Heart left ventricle (tissue), 16 donors: ENCODE measurements at regions not wholly inside any gene's neighbourhood (a gene's known extent, or its start where the extent isn't known, plus 50 kb on each side); places are given as distances from the start of the nearest gene placed in this dataset.

Experiments
- ATAC-seq, 4 donors: fragments of 200-7000 bp; cut with Tn5 transposase; one replicate each; pipeline ENCODE4 v1.9.1; 2020 to 2022; ENCODE audit warnings: moderate library complexity in 4 of 4, mild to moderate bottlenecking in 3 of 4, moderate number of reproducible peaks in 1 of 4
- DNase-seq, 5 donors: peaks; one replicate each; pipeline ENCODE4 v3.0.0-alpha.2; 2020
- H3K27ac ChIP-seq, 12 donors: fragments of 200-600 bp; sonication (generic) in 4 of 12; one replicate each; pipeline versions ENCODE4 v1.5.0 to v1.8.0; 2016 to 2022; ENCODE audit warnings: mild to moderate bottlenecking in 2 of 12
- H3K27me3 ChIP-seq, 9 donors: fragments of 200-600 bp; sonication (generic) in 2 of 9; one replicate each; pipeline versions ENCODE4 v1.5.1 to v1.8.0; 2016 to 2022; ENCODE audit warnings: mild to moderate bottlenecking in 3 of 9
- H3K36me3 ChIP-seq, 9 donors: fragments of 200-600 bp; sonication (generic) in 2 of 9; one replicate each; pipeline versions ENCODE4 v1.5.0 to v1.8.0; 2018 to 2022; ENCODE audit warnings: mild to moderate bottlenecking in 2 of 9
- H3K4me1 ChIP-seq, 12 donors: fragments of 200-600 bp; sonication (generic) in 4 of 12; one replicate each; pipeline versions ENCODE4 v1.5.0 to v1.8.0; 2016 to 2022; ENCODE audit warnings: mild to moderate bottlenecking in 3 of 12
- H3K4me3 ChIP-seq, 12 donors: fragments of 200-600 bp; sonication (generic) in 4 of 12; one replicate each; pipeline versions ENCODE4 v1.5.0 to v1.8.0; 2017 to 2022; ENCODE audit warnings: mild to moderate bottlenecking in 9 of 12, moderate library complexity in 4 of 12
- H3K9me3 ChIP-seq, 12 donors: fragments of 200-600 bp; sonication (generic) in 4 of 12; one replicate each; pipeline versions ENCODE4 v1.5.0 to v1.8.0; 2016 to 2022; ENCODE audit warnings: mild to moderate bottlenecking in 1 of 12
- POLR2A ChIP-seq, 2 donors: fragments of 450-650 bp; IDR thresholded peaks; one replicate each; pipeline ENCODE4 v1.6.1; 2017; ENCODE audit warnings: antibody characterized with exemption in 2 of 2, mild to moderate bottlenecking in 2 of 2, moderate library complexity in 2 of 2
- WGBS, 4 donors: extraction: QIAGEN DNeasy Blood & Tissue Kit in 2 of 4; methylation state at CpG; one replicate each; pipeline versions ENCODE4 v1.1.5 to v1.1.7; 2013 to 2018; 5-methylcytosine and 5-hydroxymethylcytosine counted together
- intact Hi-C, 10 donors: fragments of 100-400 bp; cut with DNase I; formaldehyde crosslinking; loops; one replicate each; pipeline versions ENCODE4 v1.11.1 to v1.14.2; 2022
- TF ChIP-seq, protein P1 (sequence below), 12 donors: fragments of 200-600 bp; sonication (generic) in 4 of 12; IDR thresholded peaks; one replicate each; pipeline versions ENCODE4 v1.5.0 to v1.8.0; 2018 to 2022; ENCODE audit warnings: antibody characterized with exemption in 12 of 12, mild to moderate bottlenecking in 5 of 12
- donor health status: ischemic (EF 13 %, LVEDD 7.1; RV severe dilation, severe dysfunction).
- donor health status: healthy with polysubstance abuse.
- donor health status: DM: no; HTN: yes; CAD: no.
- donor health status: DM: no; HTN: no; CAD: no.
- donor health status: ischemic (EF 25% LVEDD 6.9; RV normal size, moderate dysfunction).
- donor health status: ischemic (EF 25% LVEDD 5.7; RV mildly dilated, moderate dysfunction).
- donor health status: healthy.
- donor health status: DM: yes; HTN: yes; CAD: no.
- donor health status: ischemic (EF 35%, LVEDD 5.7; RV mildly dilated, moderate dysfunction).
- donor health status: nonischemic (EF 11% LVEDD 7.7; RV severe dilation, severe dysfunction).
- donor health status: DM: yes; HTN: yes; CAD: no.
- donor health status: PGD.
- donor health status: ischemic (EF 29% LVEDD 5.4; RV normal size, mild dysfunction).
- donor health status: nonischemic (EF 23%, LVEDD 6.1; RV moderate dilation, normal function).

GRCh38 chr5:43917925-43918324 lies 314.9 kb downstream of the NNT start:
- no peak for DNase-seq
- intact Hi-C loops: no loop called here
- no peaks in the 10 kb centered on the region for H3K36me3 ChIP-seq
- H3K27ac ChIP-seq: no peak overlapping the region
- ATAC-seq: no peak
- H3K9me3 ChIP-seq: peaks cover 0 to 21% (median 3%) of the 10 kb centered on the region in 12 donors
- TF ChIP-seq, protein P1, sequence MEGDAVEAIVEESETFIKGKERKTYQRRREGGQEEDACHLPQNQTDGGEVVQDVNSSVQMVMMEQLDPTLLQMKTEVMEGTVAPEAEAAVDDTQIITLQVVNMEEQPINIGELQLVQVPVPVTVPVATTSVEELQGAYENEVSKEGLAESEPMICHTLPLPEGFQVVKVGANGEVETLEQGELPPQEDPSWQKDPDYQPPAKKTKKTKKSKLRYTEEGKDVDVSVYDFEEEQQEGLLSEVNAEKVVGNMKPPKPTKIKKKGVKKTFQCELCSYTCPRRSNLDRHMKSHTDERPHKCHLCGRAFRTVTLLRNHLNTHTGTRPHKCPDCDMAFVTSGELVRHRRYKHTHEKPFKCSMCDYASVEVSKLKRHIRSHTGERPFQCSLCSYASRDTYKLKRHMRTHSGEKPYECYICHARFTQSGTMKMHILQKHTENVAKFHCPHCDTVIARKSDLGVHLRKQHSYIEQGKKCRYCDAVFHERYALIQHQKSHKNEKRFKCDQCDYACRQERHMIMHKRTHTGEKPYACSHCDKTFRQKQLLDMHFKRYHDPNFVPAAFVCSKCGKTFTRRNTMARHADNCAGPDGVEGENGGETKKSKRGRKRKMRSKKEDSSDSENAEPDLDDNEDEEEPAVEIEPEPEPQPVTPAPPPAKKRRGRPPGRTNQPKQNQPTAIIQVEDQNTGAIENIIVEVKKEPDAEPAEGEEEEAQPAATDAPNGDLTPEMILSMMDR (IDR thresholded peaks at IDR 0.05): no peak
- no peak for TF ChIP-seq POLR2A (IDR thresholded peaks at IDR 0.05)
- no peaks in the 10 kb centered on the region for H3K27me3 ChIP-seq
- no peaks in the 10 kb centered on the region for H3K4me1 ChIP-seq
- 59 to 65% (median 62%) methylated on average over 2 to 3 of the region's 3 CpGs for WGBS, 4 donors
- H3K4me3 ChIP-seq: no peak overlapping the region

DNA sequence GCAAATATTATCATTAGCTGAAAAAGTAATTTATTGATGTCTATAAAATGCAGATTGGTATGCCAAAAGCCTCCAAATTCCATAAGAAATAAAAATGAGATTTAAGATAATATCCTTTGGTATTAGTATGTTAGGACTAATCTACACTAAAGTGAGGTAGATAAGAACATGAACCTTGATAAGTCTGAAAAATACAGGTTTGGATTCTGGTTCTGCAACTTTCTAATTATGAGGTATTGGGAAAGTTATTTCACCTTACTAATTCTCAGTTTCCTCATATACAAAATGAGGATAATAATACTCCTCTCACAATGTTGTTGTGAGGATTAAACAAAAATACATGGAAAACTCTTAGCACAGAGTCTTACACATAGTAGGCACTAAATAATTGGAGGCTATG lies 300.1 kb downstream of the NNT start:
- no peak for TF ChIP-seq POLR2A (IDR thresholded peaks at IDR 0.05)
- H3K9me3 ChIP-seq: no peaks in the 10 kb centered on the region
- no peaks in the 10 kb centered on the region for H3K4me1 ChIP-seq
- intact Hi-C loops: no loop called here
- no peak overlapping the region for H3K4me3 ChIP-seq
- ATAC-seq (no peak), DNase-seq (no peak)
- no peaks in the 10 kb centered on the region for H3K27me3 ChIP-seq
- no peaks in the 10 kb centered on the region for H3K36me3 ChIP-seq
- H3K27ac ChIP-seq: no peak overlapping the region

DNA sequence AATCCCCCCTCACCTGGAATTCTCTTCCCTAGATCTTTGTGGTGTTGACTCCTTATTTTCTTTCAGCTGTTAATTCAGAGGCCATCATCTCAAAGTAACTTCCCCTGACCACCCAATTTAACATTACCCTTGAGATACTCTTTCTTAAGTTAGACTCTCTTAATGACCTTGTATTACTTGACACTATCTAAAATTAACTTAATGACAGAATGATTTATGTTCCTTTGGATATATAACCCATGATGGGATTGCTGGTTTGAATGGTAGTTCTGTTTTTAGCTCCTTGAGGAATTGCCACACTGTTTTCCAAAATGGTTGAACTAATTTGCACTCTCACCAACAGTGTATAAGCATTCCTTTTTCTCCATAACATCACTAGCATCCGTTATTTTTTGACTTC lies 298.0 kb downstream of the NNT start:
- TF ChIP-seq, protein P1 (IDR thresholded peaks at IDR 0.05): no peak
- no peak for TF ChIP-seq POLR2A (IDR thresholded peaks at IDR 0.05)
- ATAC-seq (no peak), DNase-seq (no peak)
- Histone ChIP-seq H3K9me3 (no peaks in the 10 kb centered on the region), H3K27me3 (no peaks in the 10 kb centered on the region), H3K4me1 (no peaks in the 10 kb centered on the region), H3K27ac (no peak overlapping the region), H3K4me3 (no peak overlapping the region), H3K36me3 (no peaks in the 10 kb centered on the region)
- WGBS, 4 donors: 84 to 95% (median 87%) methylated on average over 1 of the region's 1 CpG
- intact Hi-C loops: no loop called here

GRCh38 chr5:43895876-43896275 lies 292.9 kb downstream of the NNT start:
- no peak for ATAC-seq
- TF ChIP-seq, protein P1 (IDR thresholded peaks at IDR 0.05): no peak
- no peak for TF ChIP-seq POLR2A (IDR thresholded peaks at IDR 0.05)
- DNase-seq: no peak
- WGBS, 4 donors: 82 to 93% (median 92%) methylated on average over 1 of the region's 1 CpG
- Histone ChIP-seq H3K27ac (no peak overlapping the region), H3K9me3 (no peaks in the 10 kb centered on the region), H3K4me3 (no peak overlapping the region), H3K27me3 (no peaks in the 10 kb centered on the region), H3K36me3 (no peaks in the 10 kb centered on the region), H3K4me1 (no peaks in the 10 kb centered on the region)
- intact Hi-C loops: no loop called here

DNA sequence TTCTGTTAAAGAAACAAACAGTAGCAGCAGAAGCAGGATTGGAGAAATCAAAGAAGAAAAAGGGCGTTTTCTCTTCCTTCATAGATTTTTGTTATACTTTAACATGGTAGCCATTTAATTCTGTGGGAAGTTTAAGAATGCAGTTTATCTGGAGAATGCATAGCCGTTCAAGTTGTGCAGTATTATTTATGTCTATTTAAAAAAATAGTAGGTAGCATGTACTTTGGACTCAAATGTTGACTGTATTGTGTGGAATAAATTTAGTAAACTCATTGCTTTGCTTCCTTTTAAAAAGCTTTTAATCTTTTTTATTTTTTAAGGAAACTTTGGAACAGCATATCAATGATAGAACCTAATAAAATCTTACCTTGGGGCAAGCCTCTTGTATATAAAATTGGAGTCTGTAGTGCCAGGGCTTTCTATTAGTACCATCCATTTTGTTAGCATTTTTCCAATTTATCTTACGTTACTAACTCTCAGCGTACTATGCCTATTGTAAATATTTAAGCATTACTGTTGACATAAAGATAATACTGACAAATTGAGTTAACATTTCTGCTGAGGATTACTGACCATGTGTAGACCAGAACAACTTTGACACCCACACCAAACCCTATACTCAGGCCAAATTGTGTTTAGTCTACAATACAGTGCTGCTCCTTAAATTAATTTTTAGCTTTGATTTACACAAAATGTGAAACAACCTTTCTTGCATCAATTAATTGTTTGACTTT lies 291.1 kb downstream of the NNT start:
- TF ChIP-seq, protein P1 (IDR thresholded peaks at IDR 0.05): no peak
- TF ChIP-seq POLR2A (IDR thresholded peaks at IDR 0.05): no peak
- Histone ChIP-seq H3K4me1 (peaks cover 0 to 3% (median 0%) of the 10 kb centered on the region in 12 donors), H3K27me3 (no peaks in the 10 kb centered on the region), H3K4me3 (no peak overlapping the region), H3K27ac (no peak overlapping the region), H3K36me3 (no peaks in the 10 kb centered on the region), H3K9me3 (no peaks in the 10 kb centered on the region)
- 66 to 80% (median 79%) methylated on average over 4 of the region's 4 CpGs for WGBS, 4 donors
- no peak for DNase-seq
- intact Hi-C loops: no loop called here
- ATAC-seq: no peak
